Stimulated activated CD8-positive, alpha-beta memory T cell treated with anti-CD3 and anti-CD28 coated beads, Interleukin-4, amount 100 ng/mL, for 24 hours (primary cell): ENCODE measurements at regions not wholly inside any gene's neighbourhood (a gene's known extent, or its start where the extent isn't known, plus 50 kb on each side); places are given as distances from the start of the nearest gene placed in this dataset.

Experiments used
- DNase-seq: peaks from one replicate; pipeline ENCODE4 v3.0.0-alpha.2; 2020; ENCODE audit warnings: low read depth

DNA sequence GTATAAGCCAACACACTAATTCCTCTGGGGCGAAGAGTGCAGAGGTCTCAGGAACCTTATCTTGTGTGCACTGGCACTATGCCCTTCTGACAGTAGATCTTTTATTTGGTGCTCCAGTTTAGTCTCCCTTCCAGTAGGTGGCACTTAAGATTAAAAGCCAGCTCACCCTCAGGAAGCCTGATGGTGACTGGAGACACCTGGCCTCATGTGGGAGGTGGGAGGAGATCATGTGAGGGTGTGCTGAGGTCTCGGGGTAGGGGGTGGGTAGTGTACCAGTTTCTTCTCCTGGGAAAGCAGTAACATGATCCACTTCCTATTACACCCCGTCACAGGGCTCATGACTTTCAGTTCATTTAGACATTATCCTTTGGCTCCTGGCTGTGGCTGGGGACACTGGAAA is 654.9 kb downstream of the ADCYAP1 start:
- no peak for DNase-seq

DNA sequence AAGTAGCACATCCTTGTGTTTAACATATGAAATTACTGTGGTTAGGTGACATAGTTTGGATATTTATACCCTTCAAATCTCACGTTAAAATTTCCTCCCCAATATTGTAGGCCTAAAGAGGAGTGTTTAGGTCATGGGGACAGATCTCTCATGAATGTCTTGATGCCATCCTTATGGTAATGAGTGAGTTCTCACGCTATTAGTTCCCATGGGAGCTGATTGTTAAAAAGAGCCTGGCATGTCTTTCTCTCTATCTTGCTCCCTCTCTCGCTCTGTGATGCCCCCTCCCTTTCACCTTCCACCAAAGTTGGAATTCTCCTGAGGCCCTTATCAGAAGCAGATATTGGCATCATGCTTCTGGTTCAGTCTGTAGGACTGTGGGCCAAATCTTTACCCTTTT is 660.1 kb downstream of the ADCYAP1 start:
- DNase-seq = no peak

DNA sequence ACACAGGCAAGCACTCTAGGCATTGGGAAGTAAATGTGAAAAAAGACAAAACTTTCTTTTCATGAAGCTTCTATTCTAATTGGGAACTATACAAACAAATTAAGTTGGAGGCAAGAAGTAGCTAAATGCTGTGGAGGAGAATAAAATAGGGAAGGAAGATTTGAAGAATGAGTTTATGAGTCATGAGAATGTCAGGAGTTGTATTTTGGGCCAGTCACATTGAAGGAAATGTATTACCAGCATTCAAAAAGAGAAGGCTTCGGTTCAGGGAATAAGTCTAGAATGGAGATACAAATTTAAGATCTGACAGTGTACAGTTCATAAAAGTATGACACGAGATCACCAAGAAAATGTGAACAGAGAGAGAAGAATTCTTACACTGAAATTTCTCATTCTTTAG is 666.5 kb downstream of the ADCYAP1 start:
- no peak for DNase-seq

DNA sequence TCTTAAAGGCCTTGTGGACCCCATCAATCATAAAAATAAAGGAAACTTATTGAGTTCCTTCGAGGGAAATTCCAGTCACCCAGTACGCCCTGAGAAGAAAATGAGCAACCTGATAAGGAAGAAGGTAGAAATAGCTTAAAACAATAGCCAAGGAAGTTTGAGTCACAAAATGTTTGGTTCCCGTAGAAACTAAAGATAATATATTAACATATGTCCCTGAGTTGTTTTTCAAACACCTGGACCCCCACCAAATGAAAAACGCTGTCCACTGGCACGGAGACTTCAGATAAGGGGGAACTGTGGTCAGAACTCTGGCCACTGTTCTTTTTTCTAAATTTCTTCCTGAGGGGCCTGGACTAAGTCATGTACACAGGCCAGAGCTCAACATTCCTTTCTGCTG is 669.1 kb downstream of the ADCYAP1 start:
- no peak for DNase-seq

DNA sequence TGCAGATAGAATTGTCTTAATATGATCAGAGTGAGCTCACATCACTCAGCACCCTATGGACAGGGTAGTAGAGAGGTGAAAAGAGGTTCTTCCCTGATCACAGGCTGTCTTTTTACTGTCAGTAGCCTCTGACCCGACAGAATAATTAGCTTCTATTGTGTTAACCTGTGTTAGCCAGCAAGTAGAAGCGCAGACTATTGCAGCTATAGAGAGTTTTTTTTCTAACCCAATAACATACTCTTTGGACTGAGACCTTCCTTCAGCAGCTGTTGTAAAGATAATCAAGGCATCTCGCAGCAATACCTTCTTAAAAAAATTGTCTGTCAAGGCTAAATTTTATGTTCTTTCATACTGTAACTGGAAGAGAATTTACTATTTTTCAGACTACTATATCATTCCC is 670.4 kb downstream of the ADCYAP1 start:
- DNase-seq = no peak

DNA sequence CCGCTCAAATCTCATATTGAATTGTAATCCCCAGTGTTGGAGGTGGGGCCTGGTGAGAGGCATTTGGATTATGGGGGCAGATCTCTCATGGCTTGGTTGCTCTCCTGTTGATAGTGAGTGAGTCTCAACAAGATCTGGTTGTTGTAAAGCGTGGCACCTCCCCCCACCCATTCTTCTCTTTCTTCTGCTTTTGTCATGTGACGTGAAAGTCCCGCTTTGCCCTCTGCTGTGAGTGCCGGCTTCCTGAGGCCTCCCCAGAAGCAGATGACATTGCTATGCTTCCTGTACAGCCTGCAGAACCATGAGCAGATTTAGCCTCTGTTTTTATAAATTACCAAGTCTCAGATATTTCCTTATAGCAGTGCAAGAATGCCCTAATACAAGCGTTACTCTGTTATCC is 673.8 kb downstream of the ADCYAP1 start:
- DNase-seq = no peak

DNA sequence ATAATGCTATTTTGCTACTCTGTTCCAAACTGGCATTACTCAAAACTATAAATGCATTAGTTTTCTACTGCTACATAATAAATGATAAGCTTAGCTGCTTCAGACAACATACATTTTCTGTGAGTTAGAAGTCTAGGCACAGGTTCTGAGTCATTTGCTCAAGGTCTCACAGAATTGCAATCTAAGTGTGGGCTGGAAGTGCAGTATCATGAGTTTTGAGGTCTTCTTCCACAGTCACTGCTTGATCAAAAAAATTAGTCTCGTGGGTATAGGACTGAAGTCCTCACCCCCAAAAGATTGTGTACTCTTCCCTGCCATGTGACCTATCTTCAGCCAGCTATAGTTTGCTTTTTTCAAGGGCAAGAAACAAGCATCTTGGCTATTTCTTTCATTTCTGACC is 676.9 kb downstream of the ADCYAP1 start:
- DNase-seq = no peak

DNA sequence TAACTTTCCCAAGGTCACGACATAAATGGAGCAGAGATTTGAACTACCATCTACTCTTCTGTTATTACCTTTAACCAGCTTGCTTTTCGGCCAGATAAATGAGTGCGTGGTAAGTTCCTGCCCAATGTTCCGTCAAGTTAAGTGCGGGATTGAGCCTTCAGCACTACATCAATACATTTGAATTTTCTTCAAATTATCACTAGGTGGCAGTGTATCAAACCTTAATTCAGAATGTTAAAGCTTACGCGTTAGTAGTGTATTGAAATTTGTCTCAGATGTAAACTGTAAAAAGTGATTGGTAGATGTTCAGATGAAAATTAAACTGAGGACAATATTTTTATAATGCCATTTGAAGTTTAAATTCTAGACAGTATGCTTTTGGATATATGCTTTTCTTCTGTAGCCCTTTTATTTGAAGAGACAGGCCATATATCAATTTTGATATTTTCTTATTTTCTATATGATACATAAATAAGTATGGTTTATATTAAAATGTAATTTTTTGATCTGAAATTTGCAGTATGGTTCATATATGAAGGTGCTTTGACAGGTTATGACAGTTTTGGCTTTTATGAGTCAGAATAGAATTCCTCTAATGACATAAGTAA is 681.3 kb downstream of the ADCYAP1 start:
- no peak for DNase-seq

DNA sequence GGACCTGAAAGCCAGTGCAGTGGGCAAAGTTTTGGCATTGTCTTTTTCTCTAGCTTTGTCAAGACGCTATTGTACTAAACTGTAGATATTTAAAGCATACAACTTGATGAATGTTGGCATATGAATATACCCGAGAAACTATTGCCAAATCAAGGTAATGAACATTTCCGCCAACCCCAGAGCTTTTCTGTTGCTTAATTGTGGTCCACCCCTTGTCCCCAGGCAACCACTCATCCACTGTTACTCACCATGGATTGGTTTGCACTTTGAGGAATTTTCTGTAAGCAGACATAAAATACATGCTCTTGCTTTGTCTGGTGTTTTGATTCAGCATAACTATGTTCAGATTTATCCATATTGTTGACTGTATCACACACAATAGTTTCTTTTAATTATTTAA is 688.4 kb downstream of the ADCYAP1 start:
- DNase-seq = no peak

DNA sequence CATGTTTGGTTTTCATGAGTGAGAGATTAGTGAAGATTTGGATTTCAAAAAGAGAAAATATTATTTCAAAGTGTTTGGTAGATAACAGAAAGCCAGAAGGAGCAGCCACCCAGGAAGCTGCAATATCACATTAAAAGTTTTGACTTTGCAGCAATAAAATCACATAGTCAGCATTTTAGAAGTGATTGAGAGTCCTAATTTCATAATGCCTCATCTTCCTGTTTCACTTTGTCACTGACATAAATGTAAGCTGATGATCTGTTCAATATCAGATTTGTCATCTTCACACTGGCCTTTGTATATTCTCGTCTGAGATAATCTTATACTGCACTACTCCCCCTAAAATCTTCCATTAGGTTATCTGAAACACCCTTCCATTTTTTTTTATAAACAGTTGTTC is 690.5 kb downstream of the ADCYAP1 start:
- DNase-seq = no peak

DNA sequence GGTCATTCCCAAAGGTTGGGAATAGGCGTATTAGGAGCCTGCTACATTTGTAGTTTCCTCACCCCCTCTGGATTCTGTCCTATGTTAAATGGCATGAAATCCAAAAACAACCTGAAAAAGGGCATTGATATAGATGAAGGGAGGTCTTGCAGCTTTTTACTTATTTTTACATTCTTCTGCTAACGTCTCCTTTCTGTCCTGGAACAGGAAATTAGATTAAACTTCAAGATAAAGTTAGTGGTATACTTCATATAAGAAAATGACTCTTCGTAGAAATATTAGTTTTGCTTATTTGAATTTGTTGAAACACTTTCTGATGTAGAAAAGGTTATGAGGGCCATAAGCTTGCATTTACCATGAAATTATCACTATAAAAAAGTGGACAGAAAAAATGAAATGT is 694.5 kb downstream of the ADCYAP1 start:
- DNase-seq = no peak

DNA sequence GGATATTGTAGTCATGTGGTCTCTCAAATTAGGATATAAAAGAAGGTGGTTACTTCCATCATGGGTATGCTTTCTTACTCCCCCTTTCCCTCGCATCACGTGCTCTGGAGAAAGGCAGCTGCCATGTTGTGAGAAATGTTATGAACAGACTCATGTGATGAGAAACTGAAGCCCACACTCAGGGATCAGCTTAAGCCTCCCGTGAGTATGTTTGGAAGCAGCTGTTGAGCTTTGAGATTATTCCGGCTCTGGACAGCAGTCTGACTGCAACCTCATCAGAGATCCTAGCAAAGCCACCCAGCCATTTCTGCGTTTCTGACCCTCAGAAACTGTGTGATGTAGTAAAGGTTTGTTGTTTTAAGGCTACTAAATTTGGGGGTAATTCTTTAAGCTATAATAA is 700.1 kb downstream of the ADCYAP1 start:
- no peak for DNase-seq

DNA sequence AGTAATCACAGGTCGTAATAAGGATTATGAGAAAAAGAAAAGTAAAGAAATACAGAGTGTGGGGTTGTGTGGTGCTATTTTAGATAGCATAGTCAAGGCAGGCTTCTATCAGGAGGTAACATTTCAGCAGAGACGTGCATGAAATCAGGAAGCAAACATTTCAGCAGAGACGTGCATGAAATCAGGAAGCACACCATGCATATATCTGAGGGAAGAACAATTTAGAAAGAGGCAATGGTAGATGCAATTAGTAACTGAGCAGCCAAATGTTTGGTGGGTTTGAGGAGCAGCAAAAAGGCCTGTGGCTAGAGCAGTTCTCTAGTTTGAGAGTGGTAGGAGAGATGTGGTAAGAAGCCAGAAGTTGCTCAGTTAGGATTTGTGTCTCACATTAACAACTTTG is 713.7 kb downstream of the ADCYAP1 start:
- no peak for DNase-seq

DNA sequence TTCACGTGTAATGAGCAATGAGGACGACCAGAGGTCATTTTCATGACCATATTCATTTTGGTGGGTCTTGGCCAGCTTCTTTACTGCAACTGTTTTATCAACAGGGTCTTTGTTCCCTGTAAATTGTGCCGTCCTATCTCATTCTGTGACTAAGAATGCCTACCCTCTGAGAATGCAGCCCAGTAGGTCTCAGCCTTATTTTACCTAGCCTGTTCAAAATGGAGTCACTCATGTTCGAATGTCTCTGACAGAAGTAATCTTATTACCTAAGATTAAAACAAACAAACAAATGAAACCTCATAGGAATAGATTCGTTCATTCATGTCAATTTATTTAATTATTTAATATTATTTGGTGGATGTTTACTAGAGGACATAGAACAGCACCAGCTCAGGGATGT is 714.8 kb downstream of the ADCYAP1 start:
- no peak for DNase-seq

DNA sequence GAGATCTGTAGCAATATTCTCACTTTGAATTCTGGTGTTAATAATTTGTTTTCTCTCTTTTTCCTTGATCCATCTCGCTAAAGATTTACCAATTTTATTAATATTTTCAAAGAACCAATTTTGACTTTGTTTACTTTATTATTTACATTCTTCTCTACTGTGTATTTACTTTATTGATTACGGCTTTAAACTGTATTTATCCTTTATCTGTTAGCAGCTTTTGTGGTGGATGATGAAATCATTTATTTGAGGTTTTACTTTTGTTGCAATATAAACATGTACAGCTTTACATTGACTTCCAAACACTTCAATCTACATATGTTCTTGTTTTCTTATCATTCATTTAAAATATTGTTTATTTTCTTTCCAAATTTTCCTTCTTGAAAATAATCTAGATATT is 719.9 kb downstream of the ADCYAP1 start:
- DNase-seq = no peak

DNA sequence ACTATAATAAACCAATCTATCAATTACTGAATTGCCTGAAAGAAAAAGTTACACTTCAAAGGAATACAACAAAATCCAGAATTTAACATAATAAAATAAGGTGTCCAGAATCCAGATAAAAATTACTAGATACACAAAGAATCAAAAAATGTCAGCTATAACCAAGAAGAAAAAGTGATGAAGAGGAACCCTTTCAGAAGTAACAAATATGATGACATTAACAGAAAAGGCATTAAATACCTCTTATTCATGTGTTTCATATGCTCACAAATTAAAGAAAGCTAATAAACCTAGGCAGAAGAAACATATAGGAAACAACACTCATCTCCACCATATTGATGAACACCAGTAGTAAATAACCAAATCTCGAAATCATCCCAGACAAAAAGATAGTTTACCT is 722.8 kb downstream of the ADCYAP1 start:
- no peak for DNase-seq

DNA sequence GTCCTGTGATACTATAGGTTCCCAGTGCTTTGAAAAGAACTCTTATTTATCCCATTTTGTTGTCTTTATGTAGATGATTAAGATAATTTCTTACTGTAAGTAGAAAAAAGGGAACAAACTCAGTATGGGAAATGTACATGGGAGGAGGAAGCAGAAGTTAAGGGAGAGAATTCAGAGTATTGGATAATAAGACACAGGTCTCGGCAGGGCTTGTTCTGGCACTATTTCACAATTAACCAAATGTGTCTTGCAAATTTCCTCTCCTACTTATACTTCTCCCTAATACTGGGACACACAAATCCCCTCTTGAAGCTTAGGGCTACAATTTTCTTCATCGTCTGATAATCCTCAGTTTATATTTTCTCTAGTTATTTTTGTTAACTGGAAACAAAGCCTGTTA is 744.0 kb downstream of the ADCYAP1 start:
- DNase-seq = no peak

DNA sequence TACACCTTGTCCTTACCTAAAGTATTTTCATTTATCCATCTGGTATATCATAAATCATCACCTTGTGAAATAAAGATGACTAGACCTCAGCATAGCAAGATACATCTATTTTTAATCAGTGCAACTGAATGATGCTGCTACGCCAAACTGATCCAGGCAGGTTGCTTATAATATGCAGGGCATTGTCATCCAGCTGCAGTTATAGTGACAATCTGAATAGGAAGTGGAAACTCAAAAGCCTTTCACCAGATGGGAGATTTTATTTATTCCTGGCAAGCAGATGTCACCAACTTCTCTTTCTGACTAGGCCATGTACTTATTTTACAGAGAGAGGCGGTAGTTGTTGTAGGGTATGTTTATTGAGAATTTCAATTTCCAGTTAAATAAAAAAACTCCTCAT is 747.3 kb downstream of the ADCYAP1 start:
- no peak for DNase-seq

DNA sequence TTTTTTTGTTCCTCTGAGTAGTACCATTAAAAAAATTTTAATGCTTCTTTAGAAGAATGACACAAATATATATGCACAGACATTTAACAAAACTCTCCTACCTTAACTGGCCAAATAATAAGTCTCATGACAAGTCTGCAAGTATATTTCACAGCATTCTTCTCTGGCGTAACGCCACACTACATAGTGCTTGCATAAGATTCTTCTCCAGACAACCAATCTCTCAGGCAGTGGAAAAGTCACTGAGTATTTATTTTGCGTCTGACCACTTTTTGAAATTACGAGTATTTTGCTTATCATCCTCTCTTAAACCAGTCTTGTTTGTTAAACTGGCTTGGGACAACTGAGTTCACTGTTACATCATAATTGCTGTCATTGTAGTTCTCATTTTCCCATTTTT is 749.2 kb downstream of the ADCYAP1 start:
- no peak for DNase-seq

DNA sequence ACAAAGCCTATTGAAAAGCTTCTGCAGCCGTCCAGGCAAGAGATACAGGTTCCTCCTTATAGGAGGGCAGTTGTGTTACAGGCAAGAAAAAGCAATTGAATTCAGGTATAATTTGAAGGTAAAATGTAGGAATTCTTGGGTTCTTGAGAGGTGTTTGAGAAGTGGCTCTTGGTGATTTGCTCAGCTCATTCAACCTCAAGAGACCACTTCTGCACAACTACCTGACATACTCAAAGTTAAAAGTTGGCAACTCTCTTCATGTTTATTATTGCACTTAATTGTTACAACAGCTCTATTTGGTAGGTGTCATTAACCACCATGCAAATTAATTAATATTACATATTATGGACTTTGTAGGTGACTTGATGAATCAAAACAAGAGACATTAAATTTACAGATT is 753.2 kb downstream of the ADCYAP1 start:
- DNase-seq = no peak

DNA sequence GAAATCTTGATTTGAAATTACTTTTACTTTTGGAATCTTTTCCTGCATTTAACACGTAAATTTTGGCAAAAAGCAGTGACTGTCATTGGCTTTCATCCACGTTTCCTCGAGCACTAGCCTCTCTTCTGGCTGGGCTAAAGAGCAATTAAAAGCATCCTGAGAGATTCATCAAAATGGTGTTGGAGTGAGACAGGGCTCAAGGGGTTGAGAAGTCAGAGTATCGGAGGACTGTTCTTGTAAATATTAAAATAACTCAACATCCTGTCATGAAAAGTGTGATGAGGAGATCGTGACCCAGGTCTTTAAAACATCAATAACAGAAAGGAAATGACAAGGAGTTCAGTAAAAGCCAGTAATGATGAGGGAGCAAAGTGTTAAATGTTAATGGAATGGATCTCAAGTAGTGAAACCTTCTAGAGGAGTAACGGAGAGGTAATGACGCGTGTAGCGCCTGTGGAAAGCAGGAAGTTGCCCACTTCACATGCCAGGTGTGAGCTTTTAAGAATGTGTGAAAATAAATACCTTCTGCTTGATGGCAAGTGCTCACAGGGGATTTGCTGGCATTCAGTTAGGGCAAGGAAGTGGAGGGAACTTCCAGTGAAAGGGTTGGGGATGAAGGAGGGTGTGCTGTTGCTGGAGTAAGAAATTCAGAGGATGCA is 754.4 kb downstream of the ADCYAP1 start:
- no peak for DNase-seq

DNA sequence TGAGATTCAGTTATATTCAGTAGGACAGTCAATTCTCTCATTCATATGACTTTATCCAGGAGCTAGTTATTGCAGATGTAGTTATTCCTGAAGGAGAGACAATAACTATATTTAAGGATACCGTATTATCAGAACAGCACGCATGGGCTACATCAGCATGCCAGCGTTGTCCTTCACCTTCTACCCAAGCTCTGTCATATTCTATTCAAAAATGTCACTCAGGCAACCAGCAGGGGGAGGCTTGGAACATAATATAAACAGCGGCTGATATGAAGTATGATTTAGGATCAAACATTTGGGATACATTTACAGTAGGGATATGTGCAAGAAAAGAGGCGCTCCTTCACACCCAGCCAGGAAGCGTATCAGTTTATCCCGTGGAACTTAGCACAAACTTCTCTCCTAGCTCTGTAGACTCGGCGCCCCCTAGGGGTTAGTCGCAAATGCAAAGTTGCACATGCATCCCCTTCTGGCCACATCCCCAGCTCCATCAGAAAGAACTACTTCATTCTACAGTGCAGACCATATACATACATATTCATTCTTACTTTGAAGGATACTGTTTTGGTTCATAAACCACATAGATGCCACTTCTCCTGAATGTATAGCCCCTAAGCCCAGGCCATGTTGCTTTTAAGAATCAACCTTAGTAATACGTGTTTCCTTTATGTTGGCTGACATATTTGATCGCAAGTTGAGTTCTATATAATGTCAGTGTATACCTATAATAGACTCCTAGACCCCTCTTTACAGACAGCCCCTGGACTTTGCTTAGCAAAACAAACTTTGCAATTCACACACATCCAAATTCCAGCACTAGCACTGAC is 759.4 kb downstream of the ADCYAP1 start:
- DNase-seq = peak; percentile 3

DNA sequence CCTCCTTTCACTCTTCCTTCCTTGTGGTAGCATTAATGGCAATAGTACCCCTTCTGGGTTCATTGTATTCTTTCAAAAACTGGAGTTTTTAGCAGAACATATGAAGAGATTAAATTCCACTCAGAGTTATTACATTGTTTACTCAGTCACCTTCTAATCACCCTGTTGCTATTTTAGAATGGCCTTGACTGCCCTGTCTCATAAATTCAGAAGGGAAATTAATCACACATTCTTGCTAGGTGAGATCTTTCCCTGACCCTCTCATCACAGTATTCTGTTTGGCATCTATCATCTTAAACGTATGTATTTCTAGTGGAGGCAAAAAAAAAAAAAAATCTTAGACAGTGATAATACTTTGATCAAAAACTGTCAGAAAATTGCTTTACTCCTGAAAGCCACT is 760.4 kb downstream of the ADCYAP1 start:
- DNase-seq = no peak

DNA sequence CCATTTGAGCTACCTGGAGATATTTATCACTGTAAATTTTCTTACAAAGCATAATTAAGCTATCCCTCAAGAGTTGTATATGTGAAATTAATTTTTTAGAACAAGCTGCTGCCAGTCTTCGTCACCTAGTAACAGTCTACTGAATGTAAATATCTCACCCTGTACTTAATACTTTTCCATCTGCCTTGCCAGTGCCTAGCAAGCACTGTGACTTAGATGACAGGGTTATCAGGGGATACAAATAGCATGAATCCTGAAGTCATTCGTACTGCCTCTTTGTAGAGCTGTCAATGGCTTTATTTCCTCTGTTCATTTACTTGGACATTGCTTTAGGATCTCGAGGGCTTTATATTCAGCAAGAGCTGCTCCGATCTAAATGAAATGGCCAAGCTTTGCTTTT is 763.6 kb downstream of the ADCYAP1 start:
- no peak for DNase-seq
